HEK293T (cell line): ENCODE measurements at regions not wholly inside any gene's neighbourhood (a gene's known extent, or its start where the extent isn't known, plus 50 kb on each side); places are given as distances from the start of the nearest gene placed in this dataset.
"Not testable (repeated sequence)": the region's sequence is repeated elsewhere in the genome, so short reads cannot be mapped to it uniquely, and the experiment has no call there.

Experiments
- CTCF ChIA-PET: fragments of 350-600 bp; formaldehyde crosslinking; extraction: SDS; loops from one replicate; lab custom pipeline; 2021; ENCODE audit warnings: antibody characterized with exemption, inconsistent platforms; lab: Yijun Ruan, JAX
- POLR2A ChIA-PET: fragments of 350-600 bp; formaldehyde crosslinking; extraction: SDS; loops from one replicate; lab custom pipeline; 2020; ENCODE audit warnings: antibody characterized with exemption, inconsistent platforms; lab: Yijun Ruan, JAX
- DNase-seq: peaks from one replicate; pipeline ENCODE4 v3.0.0; 2012; ENCODE audit warnings: mixed read lengths; ENCODE audit errors: extremely low spot score
- ARNT ChIP-seq: fragments of 450-650 bp; IDR thresholded peaks from 2 replicates; pipeline ENCODE4 v1.6.1; 2017; ENCODE audit warnings: mild to moderate bottlenecking
- BHLHE40 ChIP-seq: fragments of 450-650 bp; IDR thresholded peaks from 2 replicates; pipeline ENCODE4 v1.6.1; 2016; ENCODE audit warnings: mild to moderate bottlenecking, moderate library complexity, borderline replicate concordance
- CTBP1 ChIP-seq: fragments of 450-650 bp; IDR thresholded peaks from 2 replicates; pipeline ENCODE4 v1.6.1; 2016; ENCODE audit warnings: borderline replicate concordance
- ELF4 ChIP-seq: fragments of 450-650 bp; IDR thresholded peaks from 2 replicates; pipeline ENCODE4 v1.6.1; 2017; ENCODE audit warnings: antibody characterized with exemption
- FOXA1 ChIP-seq: fragments of 450-650 bp; IDR thresholded peaks from 2 replicates; pipeline ENCODE4 v1.6.1; 2016; ENCODE audit warnings: mild to moderate bottlenecking
- FOXK2 ChIP-seq: fragments of 450-650 bp; IDR thresholded peaks from 2 replicates; pipeline ENCODE4 v1.6.1; 2016; ENCODE audit warnings: mild to moderate bottlenecking
- FOXM1 ChIP-seq: fragments of 450-650 bp; IDR thresholded peaks from 2 replicates; pipeline ENCODE4 v1.6.1; 2017; ENCODE audit warnings: mild to moderate bottlenecking, borderline replicate concordance
- HDGF ChIP-seq: fragments of 450-650 bp; IDR thresholded peaks from 2 replicates; pipeline ENCODE4 v1.6.1; 2017; ENCODE audit warnings: antibody characterized with exemption, borderline replicate concordance
- L3MBTL2 ChIP-seq: fragments of 450-650 bp; conservative IDR thresholded peaks from 2 replicates; pipeline ENCODE4 v1.6.1; 2016; ENCODE audit warnings: mild to moderate bottlenecking
- LEF1 ChIP-seq: fragments of 450-650 bp; IDR thresholded peaks from 2 replicates; pipeline ENCODE4 v1.6.1; 2017; ENCODE audit warnings: mild to moderate bottlenecking, borderline replicate concordance
- NFRKB ChIP-seq: fragments of 450-650 bp; IDR thresholded peaks from 2 replicates; pipeline ENCODE4 v1.6.1; 2016; ENCODE audit warnings: mild to moderate bottlenecking, moderate library complexity
- SP1 ChIP-seq: fragments of 450-650 bp; IDR thresholded peaks from 2 replicates; pipeline ENCODE4 v1.6.1; 2017
- SUZ12 ChIP-seq: fragments of 450-650 bp; IDR thresholded peaks from 2 replicates; pipeline ENCODE4 v1.6.1; 2016; ENCODE audit warnings: mild to moderate bottlenecking
- TARDBP ChIP-seq: fragments of 450-650 bp; IDR thresholded peaks from 2 replicates; pipeline ENCODE4 v1.6.1; 2016
- ZNF384 ChIP-seq: fragments of 450-650 bp; IDR thresholded peaks from 2 replicates; pipeline ENCODE4 v1.6.1; 2016
- TF ChIP-seq, protein P1 (sequence below): fragments of 450-650 bp; IDR thresholded peaks from 2 replicates; pipeline ENCODE4 v1.6.1; 2016

DNA sequence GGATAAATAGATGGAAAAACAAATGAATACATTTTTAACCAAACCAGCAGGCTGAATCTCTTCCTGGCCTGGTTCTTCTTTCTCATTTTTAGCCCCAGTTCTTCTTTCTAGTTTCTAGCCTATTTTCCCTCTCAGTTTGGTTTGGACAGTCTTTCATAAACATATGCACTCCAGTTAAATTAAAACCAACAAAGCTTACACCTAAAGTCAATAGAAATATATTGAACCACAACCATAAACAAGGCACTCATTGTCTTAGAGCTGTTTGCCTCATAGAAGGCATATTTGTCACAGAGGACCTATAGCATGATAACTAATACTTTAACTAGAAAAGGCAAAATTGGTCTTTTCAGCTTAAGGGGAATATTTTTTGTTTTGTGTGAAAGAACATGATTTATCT, 638.3 kb downstream of the NR2F1-AS1 start:
- no peak for DNase-seq
- no peak for TF ChIP-seq FOXA1
- no peak for TF ChIP-seq CTBP1
- no peak for TF ChIP-seq LEF1
- TF ChIP-seq FOXM1 = no peak
- no peak for TF ChIP-seq ELF4
- no peak for TF ChIP-seq FOXK2
- TF ChIP-seq SUZ12 = no peak
- no peak for TF ChIP-seq TARDBP
- TF ChIP-seq BHLHE40 = no peak
- TF ChIP-seq ARNT = no peak
- TF ChIP-seq L3MBTL2 = no peak
- TF ChIP-seq, protein P1, sequence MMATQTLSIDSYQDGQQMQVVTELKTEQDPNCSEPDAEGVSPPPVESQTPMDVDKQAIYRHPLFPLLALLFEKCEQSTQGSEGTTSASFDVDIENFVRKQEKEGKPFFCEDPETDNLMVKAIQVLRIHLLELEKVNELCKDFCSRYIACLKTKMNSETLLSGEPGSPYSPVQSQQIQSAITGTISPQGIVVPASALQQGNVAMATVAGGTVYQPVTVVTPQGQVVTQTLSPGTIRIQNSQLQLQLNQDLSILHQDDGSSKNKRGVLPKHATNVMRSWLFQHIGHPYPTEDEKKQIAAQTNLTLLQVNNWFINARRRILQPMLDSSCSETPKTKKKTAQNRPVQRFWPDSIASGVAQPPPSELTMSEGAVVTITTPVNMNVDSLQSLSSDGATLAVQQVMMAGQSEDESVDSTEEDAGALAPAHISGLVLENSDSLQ = no peak
- TF ChIP-seq ZNF384 = no peak
- TF ChIP-seq HDGF = no peak
- TF ChIP-seq NFRKB = no peak
- TF ChIP-seq SP1 = no peak
- POLR2A ChIA-PET = no interaction called here
- CTCF ChIA-PET = no interaction called here

DNA sequence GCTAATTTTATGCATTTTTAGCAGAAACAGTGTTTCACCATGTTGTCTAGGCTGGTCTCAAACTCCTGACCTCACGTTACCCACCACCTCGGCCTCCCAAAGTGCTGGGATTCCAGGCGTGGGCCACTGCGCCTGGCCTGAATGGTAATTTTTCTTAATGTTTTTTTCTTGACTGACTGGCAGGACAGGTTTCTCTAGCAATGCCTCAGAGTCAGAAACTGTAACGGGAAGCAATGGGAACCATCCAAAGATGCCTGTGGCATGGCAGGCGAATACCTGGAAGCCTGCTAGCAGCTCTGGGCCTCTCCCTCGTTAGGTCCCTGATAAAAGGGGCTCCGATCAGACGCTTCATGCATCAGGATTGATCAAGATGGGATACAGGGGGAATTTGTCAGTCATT, 639.2 kb downstream of the NR2F1-AS1 start:
- CTCF ChIA-PET = no interaction called here
- DNase-seq = no peak
- TF ChIP-seq FOXA1 = no peak
- TF ChIP-seq, protein P1 = no peak
- no peak for TF ChIP-seq CTBP1
- no peak for TF ChIP-seq FOXM1
- no peak for TF ChIP-seq ELF4
- POLR2A ChIA-PET = no interaction called here

DNA sequence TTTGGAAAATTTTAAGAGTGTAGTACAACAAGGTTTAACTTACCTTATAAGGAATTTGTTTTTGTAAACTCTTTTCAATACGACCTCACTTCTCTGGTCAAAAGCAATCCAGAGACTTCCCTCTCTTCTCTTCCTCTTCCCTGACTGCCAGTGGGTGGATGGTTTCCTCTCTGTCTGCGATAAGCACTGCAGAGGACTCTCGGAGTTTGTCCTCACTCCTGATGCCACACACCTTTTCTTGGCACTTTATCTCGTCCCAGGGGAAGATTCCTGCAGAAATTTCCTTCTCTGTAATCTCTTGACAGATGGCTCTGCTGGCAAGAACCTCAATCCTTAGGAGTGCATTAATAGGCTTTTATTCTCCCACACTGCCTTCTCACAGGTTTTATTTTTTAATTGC, 641.6 kb downstream of the NR2F1-AS1 start:
- no peak for DNase-seq
- ChIA-PET CTCF (no interaction called here), POLR2A (no interaction called here)
- TF ChIP-seq BHLHE40 (no peak), SUZ12 (no peak), L3MBTL2 (no peak), HDGF (no peak)

DNA sequence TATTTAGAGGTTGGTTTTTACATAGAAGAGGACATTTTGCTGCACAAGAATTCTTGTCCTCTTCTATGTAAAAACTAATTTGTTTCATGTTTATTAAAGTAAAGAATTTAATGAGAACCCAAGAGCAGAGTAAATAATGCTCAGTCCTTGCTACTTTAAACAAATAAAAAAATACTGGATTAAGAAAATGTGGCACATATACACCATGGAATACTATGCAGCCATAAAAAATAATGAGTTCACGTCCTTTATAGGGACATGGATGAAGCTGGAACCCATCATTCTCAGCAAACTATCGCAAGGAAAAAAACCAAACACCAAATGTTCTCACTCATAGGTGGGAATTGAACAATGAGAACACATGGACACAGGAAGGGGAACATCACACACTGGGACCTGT, 643.6 kb downstream of the NR2F1-AS1 start:
- POLR2A ChIA-PET, DNase-seq: not testable (repeated sequence)
- CTCF ChIA-PET = interaction anchor here (0.6 kb wide), 1 partner anchor 684 kb away, joined by 3 read pairs; no protein-coding TSS in a partner anchor

DNA sequence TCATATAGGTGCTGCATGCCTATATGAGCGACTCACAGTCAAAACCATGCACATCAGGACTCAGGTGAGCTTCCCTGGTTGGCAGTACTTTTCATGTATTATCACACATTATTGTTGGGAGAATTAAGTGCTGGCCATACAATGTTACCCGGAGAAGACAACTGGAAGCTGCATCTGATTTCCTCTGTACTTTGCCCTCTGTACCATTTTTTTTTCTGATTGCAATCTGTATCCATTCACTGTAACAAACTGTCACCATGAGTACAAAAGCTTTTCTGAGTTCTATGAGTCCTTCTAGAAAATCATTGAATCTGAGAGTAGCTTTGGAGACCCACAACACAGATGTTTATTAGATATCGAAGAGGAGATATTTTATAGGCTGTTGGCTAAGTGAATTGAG, 651.0 kb downstream of the NR2F1-AS1 start:
- ChIA-PET CTCF (interaction anchor here (1.9 kb wide), 1 partner anchor 21 kb away, joined by 8 read pairs; no protein-coding TSS in a partner anchor), POLR2A (no interaction called here)
- DNase-seq = no peak
- no peak for TF ChIP-seq FOXM1
- TF ChIP-seq SP1 = no peak

DNA sequence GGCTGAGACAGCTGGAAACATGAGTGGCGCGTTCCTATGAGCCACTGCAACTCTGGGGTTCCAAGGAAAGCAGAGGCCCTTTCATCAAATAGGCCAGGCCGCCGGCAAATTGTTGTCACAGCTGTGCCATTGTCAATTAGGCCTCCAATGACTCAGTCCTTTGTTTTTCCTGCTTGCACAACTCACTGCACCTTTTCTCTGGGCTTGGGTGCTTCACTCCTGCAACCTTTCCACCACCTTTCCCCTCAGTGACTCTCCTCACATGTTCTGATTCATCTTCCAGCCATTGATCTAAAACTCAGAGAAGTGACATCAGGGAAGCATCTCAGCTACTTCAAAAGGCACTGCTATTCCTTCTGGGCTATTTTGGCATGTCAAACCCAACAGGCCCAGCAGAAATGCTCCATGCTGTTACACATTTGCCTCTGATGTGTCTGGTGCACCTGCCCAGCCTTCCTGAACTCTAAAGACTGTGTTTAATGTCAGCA, 653.7 kb downstream of the NR2F1-AS1 start:
- CTCF ChIA-PET = no interaction called here
- no peak for DNase-seq
- TF ChIP-seq L3MBTL2 (no peak), HDGF (no peak)
- TF ChIP-seq, protein P1 = 0 out of 2 replicates have a peak, but pooled peaks have one; percentile 31
- POLR2A ChIA-PET = no interaction called here

DNA sequence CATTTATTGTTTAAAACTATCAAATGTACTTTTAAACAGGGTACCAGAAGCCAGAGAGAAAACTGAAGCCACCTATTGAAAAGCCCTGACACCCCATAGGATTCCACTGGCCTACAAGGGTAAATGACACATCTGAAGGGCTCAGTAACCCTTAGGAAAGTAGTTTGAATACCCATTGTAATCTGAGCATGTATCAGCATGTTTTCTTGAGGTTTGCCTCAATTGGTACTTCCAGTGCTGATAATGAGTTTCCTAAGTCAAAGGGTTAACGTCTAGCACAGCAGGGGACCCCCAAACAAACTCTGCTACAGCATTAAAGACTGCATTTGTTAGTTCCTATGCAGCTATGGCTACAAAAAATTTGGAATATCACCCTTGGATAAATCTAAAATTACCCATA, 657.1 kb downstream of the NR2F1-AS1 start:
- no peak for DNase-seq
- no peak for TF ChIP-seq HDGF
- TF ChIP-seq, protein P1 = no peak
- CTCF ChIA-PET = no interaction called here
- POLR2A ChIA-PET = no interaction called here
